ENCODE measurements at regions not wholly inside any gene's neighbourhood (a gene's known extent, or its start where the extent isn't known, plus 50 kb on each side); places are given as distances from the start of the nearest gene placed in this dataset.

- H3K27me3 ChIP-seq (ENCODE audit: control insufficient read depth, insufficient read depth, low read length, poor library complexity, severe bottlenecking): no peaks in the 10 kb centered on the region
- 93 to 97% methylated on average over 5 of the region's 5 CpGs for WGBS, 2 experiments
- H3K27ac ChIP-seq (ENCODE audit: insufficient read depth, low read depth, low read length, poor library complexity, severe bottlenecking): no peak overlapping the region
- H3K9me3 ChIP-seq (ENCODE audit: control insufficient read depth, low read length): no peaks in the 10 kb centered on the region
- H3K4me3 ChIP-seq (ENCODE audit: insufficient read depth, low read depth, low read length): no peak overlapping the region
- H3K36me3 ChIP-seq (ENCODE audit: control insufficient read depth, insufficient read depth, low read length): no peaks in the 10 kb centered on the region
- no peaks in the 10 kb centered on the region for H3K4me1 ChIP-seq (ENCODE audit: control insufficient read depth, insufficient read depth, low read length)
These were observed 89.0 kb upstream of the DHX40 start for GRCh38 chr17:59476413-59476812.

- H3K4me3 ChIP-seq (ENCODE audit: insufficient read depth, low read depth, low read length): no peak overlapping the region
- 83 to 84% methylated on average over 1 of the region's 2 CpGs for WGBS, 2 experiments
- H3K4me1 ChIP-seq (ENCODE audit: control insufficient read depth, insufficient read depth, low read length): no peaks in the 10 kb centered on the region
These were observed 86.3 kb upstream of the DHX40 start for GRCh38 chr17:59479141-59479540.

GRCh38 chr17:59483860-59484259, 81.5 kb upstream of the DHX40 start:
- Histone ChIP-seq H3K27ac (ENCODE audit: insufficient read depth, low read depth, low read length, poor library complexity, severe bottlenecking) (no peak overlapping the region), H3K9me3 (ENCODE audit: control insufficient read depth, low read length) (no peaks in the 10 kb centered on the region), H3K4me3 (ENCODE audit: insufficient read depth, low read depth, low read length) (no peak overlapping the region), H3K4me1 (ENCODE audit: control insufficient read depth, insufficient read depth, low read length) (no peaks in the 10 kb centered on the region), H3K36me3 (ENCODE audit: control insufficient read depth, insufficient read depth, low read length) (no peaks in the 10 kb centered on the region), H3K27me3 (ENCODE audit: control insufficient read depth, insufficient read depth, low read length, poor library complexity, severe bottlenecking) (no peaks in the 10 kb centered on the region)
- 93 to 95% methylated on average over 5 of the region's 5 CpGs for WGBS, 2 experiments

More at GRCh38 chr17:59479141-59479540, 86.3 kb upstream of the DHX40 start:
- H3K9me3 ChIP-seq (ENCODE audit: control insufficient read depth, low read length): no peaks in the 10 kb centered on the region
- no peaks in the 10 kb centered on the region for H3K27me3 ChIP-seq (ENCODE audit: control insufficient read depth, insufficient read depth, low read length, poor library complexity, severe bottlenecking)
- H3K36me3 ChIP-seq (ENCODE audit: control insufficient read depth, insufficient read depth, low read length): no peaks in the 10 kb centered on the region
- no peak overlapping the region for H3K27ac ChIP-seq (ENCODE audit: insufficient read depth, low read depth, low read length, poor library complexity, severe bottlenecking)

GRCh38 chr17:59485015-59485414, 80.4 kb upstream of the DHX40 start:
- no peak overlapping the region for H3K27ac ChIP-seq (ENCODE audit: insufficient read depth, low read depth, low read length, poor library complexity, severe bottlenecking)
- WGBS, 2 experiments: 83 to 85% methylated on average over 2 of the region's 3 CpGs
- H3K4me3 ChIP-seq (ENCODE audit: insufficient read depth, low read depth, low read length): no peak overlapping the region
- H3K27me3 ChIP-seq (ENCODE audit: control insufficient read depth, insufficient read depth, low read length, poor library complexity, severe bottlenecking): no peaks in the 10 kb centered on the region
- H3K9me3 ChIP-seq (ENCODE audit: control insufficient read depth, low read length): no peaks in the 10 kb centered on the region
- H3K4me1 ChIP-seq (ENCODE audit: control insufficient read depth, insufficient read depth, low read length): no peaks in the 10 kb centered on the region
- no peaks in the 10 kb centered on the region for H3K36me3 ChIP-seq (ENCODE audit: control insufficient read depth, insufficient read depth, low read length)

- no peaks in the 10 kb centered on the region for H3K27me3 ChIP-seq (ENCODE audit: control insufficient read depth, insufficient read depth, low read length, poor library complexity, severe bottlenecking)
- H3K27ac ChIP-seq (ENCODE audit: insufficient read depth, low read depth, low read length, poor library complexity, severe bottlenecking): no peak overlapping the region
- H3K9me3 ChIP-seq (ENCODE audit: control insufficient read depth, low read length): no peaks in the 10 kb centered on the region
- H3K36me3 ChIP-seq (ENCODE audit: control insufficient read depth, insufficient read depth, low read length): no peaks in the 10 kb centered on the region
- H3K4me1 ChIP-seq (ENCODE audit: control insufficient read depth, insufficient read depth, low read length): no peaks in the 10 kb centered on the region
- H3K4me3 ChIP-seq (ENCODE audit: insufficient read depth, low read depth, low read length): no peak overlapping the region
These were observed 79.5 kb upstream of the DHX40 start for GRCh38 chr17:59485946-59486345.

GRCh38 chr17:59487161-59487873, 78.1 kb upstream of the DHX40 start:
- WGBS, 2 experiments: 91 to 96% methylated on average over 7 of the region's 7 CpGs
- peak overlapping the region; percentile 16 for H3K27ac ChIP-seq (ENCODE audit: insufficient read depth, low read depth, low read length, poor library complexity, severe bottlenecking)
- H3K4me1 ChIP-seq (ENCODE audit: control insufficient read depth, insufficient read depth, low read length): no peaks in the 10 kb centered on the region
- no peaks in the 10 kb centered on the region for H3K36me3 ChIP-seq (ENCODE audit: control insufficient read depth, insufficient read depth, low read length)
- H3K4me3 ChIP-seq (ENCODE audit: insufficient read depth, low read depth, low read length): no peak overlapping the region
- H3K9me3 ChIP-seq (ENCODE audit: control insufficient read depth, low read length): no peaks in the 10 kb centered on the region
- H3K27me3 ChIP-seq (ENCODE audit: control insufficient read depth, insufficient read depth, low read length, poor library complexity, severe bottlenecking): no peaks in the 10 kb centered on the region

GRCh38 chr17:59488805-59489204, 76.6 kb upstream of the DHX40 start:
- WGBS, 2 experiments: 81 to 88% methylated on average over 5 of the region's 5 CpGs
- H3K4me3 ChIP-seq (ENCODE audit: insufficient read depth, low read depth, low read length): no peak overlapping the region
- H3K36me3 ChIP-seq (ENCODE audit: control insufficient read depth, insufficient read depth, low read length): no peaks in the 10 kb centered on the region
- H3K4me1 ChIP-seq (ENCODE audit: control insufficient read depth, insufficient read depth, low read length): peaks cover under 1% of the 10 kb centered on the region
- no peaks in the 10 kb centered on the region for H3K27me3 ChIP-seq (ENCODE audit: control insufficient read depth, insufficient read depth, low read length, poor library complexity, severe bottlenecking)
- H3K9me3 ChIP-seq (ENCODE audit: control insufficient read depth, low read length): no peaks in the 10 kb centered on the region
- H3K27ac ChIP-seq (ENCODE audit: insufficient read depth, low read depth, low read length, poor library complexity, severe bottlenecking): no peak overlapping the region

- Histone ChIP-seq H3K27me3 (ENCODE audit: control insufficient read depth, insufficient read depth, low read length, poor library complexity, severe bottlenecking) (no peaks in the 10 kb centered on the region), H3K36me3 (ENCODE audit: control insufficient read depth, insufficient read depth, low read length) (no peaks in the 10 kb centered on the region), H3K4me1 (ENCODE audit: control insufficient read depth, insufficient read depth, low read length) (peaks cover 5% of the 10 kb centered on the region), H3K4me3 (ENCODE audit: insufficient read depth, low read depth, low read length) (no peak overlapping the region), H3K9me3 (ENCODE audit: control insufficient read depth, low read length) (no peaks in the 10 kb centered on the region), H3K27ac (ENCODE audit: insufficient read depth, low read depth, low read length, poor library complexity, severe bottlenecking) (no peak overlapping the region)
- WGBS, 2 experiments: 90 to 91% methylated on average over 3 of the region's 3 CpGs
These were observed 75.2 kb upstream of the DHX40 start for GRCh38 chr17:59490216-59490615.

GRCh38 chr17:59491353-59492090, 73.9 kb upstream of the DHX40 start:
- H3K36me3 ChIP-seq (ENCODE audit: control insufficient read depth, insufficient read depth, low read length): no peaks in the 10 kb centered on the region
- no peak overlapping the region for H3K27ac ChIP-seq (ENCODE audit: insufficient read depth, low read depth, low read length, poor library complexity, severe bottlenecking)
- no peaks in the 10 kb centered on the region for H3K27me3 ChIP-seq (ENCODE audit: control insufficient read depth, insufficient read depth, low read length, poor library complexity, severe bottlenecking)
- WGBS, 2 experiments: 78 to 87% methylated on average over 3 to 5 of the region's 5 CpGs
- no peaks in the 10 kb centered on the region for H3K9me3 ChIP-seq (ENCODE audit: control insufficient read depth, low read length)
- H3K4me3 ChIP-seq (ENCODE audit: insufficient read depth, low read depth, low read length): no peak overlapping the region
- H3K4me1 ChIP-seq (ENCODE audit: control insufficient read depth, insufficient read depth, low read length): peaks cover 5% of the 10 kb centered on the region

GRCh38 chr17:59492091-59492451, 73.3 kb upstream of the DHX40 start:
- Histone ChIP-seq H3K9me3 (ENCODE audit: control insufficient read depth, low read length) (no peaks in the 10 kb centered on the region), H3K4me3 (ENCODE audit: insufficient read depth, low read depth, low read length) (no peak overlapping the region), H3K4me1 (ENCODE audit: control insufficient read depth, insufficient read depth, low read length) (peaks cover 5% of the 10 kb centered on the region), H3K27ac (ENCODE audit: insufficient read depth, low read depth, low read length, poor library complexity, severe bottlenecking) (no peak overlapping the region), H3K36me3 (ENCODE audit: control insufficient read depth, insufficient read depth, low read length) (no peaks in the 10 kb centered on the region), H3K27me3 (ENCODE audit: control insufficient read depth, insufficient read depth, low read length, poor library complexity, severe bottlenecking) (no peaks in the 10 kb centered on the region)
- 85 to 90% methylated on average over 2 of the region's 2 CpGs for WGBS, 2 experiments

Data from ectodermal cell (in vitro differentiated cells).